BLaER1 (cell line): ENCODE measurements at regions not wholly inside any gene's neighbourhood (a gene's known extent, or its start where the extent isn't known, plus 50 kb on each side); places are given as distances from the start of the nearest gene placed in this dataset.

Source experiments
- H3K27ac ChIP-seq: shearing (Covaris generic); formaldehyde crosslinking; 2 replicates; pipeline ENCODE4 v1.8.1; 2022
- H3K27me3 ChIP-seq: shearing (Covaris generic); formaldehyde crosslinking; 2 replicates; pipeline ENCODE4 v1.8.1; 2022
- H3K36me3 ChIP-seq: shearing (Covaris generic); formaldehyde crosslinking; 2 replicates; pipeline ENCODE4 v1.8.1; 2022
- H3K4me1 ChIP-seq: shearing (Covaris generic); formaldehyde crosslinking; 2 replicates; pipeline ENCODE4 v1.8.1; 2022
- H3K4me2 ChIP-seq: shearing (Covaris generic); formaldehyde crosslinking; 2 replicates; pipeline ENCODE4 v1.8.1; 2022
- H3K4me3 ChIP-seq: shearing (Covaris generic); formaldehyde crosslinking; 2 replicates; pipeline ENCODE4 v1.8.1; 2022
- H3K9ac ChIP-seq: shearing (Covaris generic); formaldehyde crosslinking; 2 replicates; pipeline ENCODE4 v1.8.1; 2022
- H3K9me3 ChIP-seq: shearing (Covaris generic); formaldehyde crosslinking; 2 replicates; pipeline ENCODE4 v1.8.1; 2022
- H4K20me1 ChIP-seq: shearing (Covaris generic); formaldehyde crosslinking; 2 replicates; pipeline ENCODE4 v1.8.1; 2022
- Cebpa-rat ChIP-seq: shearing (Covaris generic); IDR thresholded peaks from 2 replicates; pipeline ENCODE4 v1.8.1; 2022

DNA sequence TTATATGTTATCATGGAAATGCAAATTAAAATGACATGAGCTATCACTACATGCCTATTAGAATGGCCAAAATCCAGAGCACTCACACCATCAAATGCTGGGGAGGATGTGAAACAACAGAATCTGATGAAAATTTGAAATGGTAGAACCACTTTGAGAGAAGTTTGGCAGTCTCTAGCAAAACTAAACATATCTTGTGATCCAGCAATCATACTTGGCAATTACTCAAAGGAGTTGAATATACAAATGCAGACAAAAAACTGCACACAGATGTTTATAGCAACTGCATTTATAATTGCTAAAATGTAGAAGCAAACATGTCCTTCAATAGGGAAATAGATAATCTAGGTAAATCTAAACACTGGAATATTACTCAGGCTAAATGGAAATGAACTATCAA is 1164.9 kb downstream of the DNAJB9 start:
- Histone ChIP-seq H3K27ac (no peak overlapping the region), H3K4me1 (no peaks in the 10 kb centered on the region), H3K9me3 (peaks cover 16% of the 10 kb centered on the region), H3K4me3 (no peak overlapping the region), H3K27me3 (no peaks in the 10 kb centered on the region), H3K9ac (no peak overlapping the region), H3K36me3 (no peaks in the 10 kb centered on the region), H4K20me1 (no peaks in the 10 kb centered on the region), H3K4me2 (no peak overlapping the region)
- no peak for TF ChIP-seq Cebpa-rat

DNA sequence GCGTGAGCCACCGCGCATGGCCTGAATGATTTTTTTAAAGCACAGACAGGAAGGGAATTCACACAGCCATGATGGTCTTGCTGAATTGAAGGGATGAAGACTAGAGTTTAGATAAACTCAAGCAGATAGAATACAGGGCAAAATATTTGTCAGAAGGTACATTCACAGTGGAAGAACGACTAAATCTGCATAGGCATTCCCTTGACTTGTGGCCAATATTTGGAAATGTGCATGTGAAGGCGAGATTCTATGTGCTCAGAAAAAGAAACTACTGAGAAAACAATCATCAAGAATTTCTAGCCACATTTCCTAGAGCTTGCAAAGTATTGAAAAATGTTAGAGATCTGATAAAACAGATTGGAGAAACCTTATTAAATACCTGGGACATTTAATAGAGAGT is 1166.2 kb downstream of the DNAJB9 start:
- H3K9ac ChIP-seq, result no peak overlapping the region
- H3K4me3 ChIP-seq, result no peak overlapping the region
- H3K9me3 ChIP-seq, result peaks cover 6% of the 10 kb centered on the region
- no peak for TF ChIP-seq Cebpa-rat
- H3K27me3 ChIP-seq, result no peaks in the 10 kb centered on the region
- no peak overlapping the region for H3K4me2 ChIP-seq
- no peaks in the 10 kb centered on the region for H3K36me3 ChIP-seq
- H3K27ac ChIP-seq, result no peak overlapping the region
- H4K20me1 ChIP-seq, result no peaks in the 10 kb centered on the region
- H3K4me1 ChIP-seq, result no peaks in the 10 kb centered on the region

DNA sequence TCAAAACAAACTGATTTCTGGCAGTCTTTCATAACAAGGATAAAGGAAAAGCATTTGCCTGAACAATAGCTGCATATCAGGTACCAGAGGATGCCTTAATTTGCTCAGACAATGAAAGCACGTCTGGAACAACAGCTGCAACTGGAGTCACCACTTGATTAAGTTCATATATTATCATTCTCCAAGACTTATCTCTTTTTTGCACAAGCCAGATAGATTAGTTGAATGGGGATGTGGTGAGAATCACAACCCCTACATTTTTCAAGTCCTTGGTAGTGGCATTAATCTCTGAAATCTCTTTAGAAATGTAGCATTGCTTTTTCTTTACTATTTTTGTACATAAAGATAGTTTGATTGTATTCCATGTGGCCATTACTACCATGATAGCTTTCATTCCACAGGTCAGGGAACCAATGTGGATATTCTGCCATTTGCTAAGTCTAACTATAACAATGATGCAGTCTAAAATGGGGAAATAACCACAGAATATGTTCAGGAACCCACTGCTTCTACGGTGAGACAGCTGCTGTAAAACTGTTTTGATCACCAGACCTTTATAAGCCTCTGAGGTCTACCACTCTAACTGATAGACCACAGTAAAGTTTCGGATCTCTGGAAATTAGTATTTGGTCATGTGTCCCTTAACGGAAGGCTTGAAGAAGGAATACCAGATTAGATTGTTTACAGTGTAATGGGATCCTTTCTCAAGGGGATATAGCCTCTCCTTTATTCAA is 1176.2 kb downstream of the DNAJB9 start:
- Histone ChIP-seq H3K4me1 (peaks cover 33% of the 10 kb centered on the region), H3K9me3 (peaks cover 26% of the 10 kb centered on the region), H3K4me2 (peak overlapping the region; percentile 70), H3K4me3 (no peak overlapping the region), H4K20me1 (no peaks in the 10 kb centered on the region), H3K27me3 (no peaks in the 10 kb centered on the region), H3K27ac (no peak overlapping the region), H3K9ac (no peak overlapping the region), H3K36me3 (no peaks in the 10 kb centered on the region)
- no peak for TF ChIP-seq Cebpa-rat

DNA sequence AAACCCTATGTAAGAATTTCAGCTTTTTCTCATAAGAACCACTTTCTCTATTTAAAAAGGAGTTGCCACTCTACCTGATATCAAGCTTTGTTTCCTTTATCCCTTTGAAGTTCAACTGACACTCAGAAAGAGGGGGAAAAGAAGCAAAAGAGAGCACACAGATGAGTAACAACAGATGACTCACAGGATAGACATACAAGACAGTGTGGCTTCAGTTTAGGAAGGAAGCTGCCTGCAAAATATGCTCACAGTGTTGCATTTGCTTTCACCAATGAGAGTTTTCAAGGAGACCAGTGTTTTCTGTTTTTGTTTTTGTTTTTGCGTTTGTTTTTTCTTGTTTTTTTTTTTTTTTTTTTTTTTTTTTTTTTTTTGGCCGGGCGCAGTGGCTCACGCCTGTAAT is 1181.6 kb downstream of the DNAJB9 start:
- Histone ChIP-seq H3K9ac (no peak overlapping the region), H3K27ac (no peak overlapping the region), H3K4me1 (peaks cover 34% of the 10 kb centered on the region), H3K9me3 (peaks cover 31% of the 10 kb centered on the region), H3K4me3 (no peak overlapping the region), H3K27me3 (no peaks in the 10 kb centered on the region), H4K20me1 (no peaks in the 10 kb centered on the region), H3K4me2 (peak overlapping the region; percentile 25), H3K36me3 (no peaks in the 10 kb centered on the region)
- TF ChIP-seq Cebpa-rat, result no peak

DNA sequence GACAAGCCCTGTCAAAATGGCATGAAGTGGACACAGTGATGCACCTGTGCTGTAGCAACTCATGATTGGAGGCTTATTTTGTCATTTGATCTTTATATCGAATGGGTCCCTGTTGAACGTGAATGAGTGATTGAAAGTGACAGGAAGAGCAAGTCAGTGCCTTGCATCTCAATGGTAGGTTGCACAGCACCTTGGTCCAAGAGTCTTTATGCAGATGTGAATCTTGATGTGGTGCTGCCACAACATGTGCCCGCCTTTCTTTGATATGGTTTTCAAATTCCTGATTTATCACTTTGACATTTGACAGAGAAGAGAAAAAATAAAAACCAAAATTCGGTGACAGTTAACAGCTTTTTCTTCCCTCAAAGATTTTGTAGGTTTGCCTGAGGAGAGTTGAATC is 1182.4 kb downstream of the DNAJB9 start:
- H3K4me1 ChIP-seq, result peaks cover 26% of the 10 kb centered on the region
- H4K20me1 ChIP-seq, result no peaks in the 10 kb centered on the region
- no peak overlapping the region for H3K4me3 ChIP-seq
- H3K27me3 ChIP-seq, result no peaks in the 10 kb centered on the region
- H3K27ac ChIP-seq, result no peak overlapping the region
- peaks cover 28% of the 10 kb centered on the region for H3K9me3 ChIP-seq
- no peak for TF ChIP-seq Cebpa-rat
- no peak overlapping the region for H3K9ac ChIP-seq
- no peaks in the 10 kb centered on the region for H3K36me3 ChIP-seq
- H3K4me2 ChIP-seq, result peak overlapping the region; percentile 16; the same call in 1 of the 2 replicates

DNA sequence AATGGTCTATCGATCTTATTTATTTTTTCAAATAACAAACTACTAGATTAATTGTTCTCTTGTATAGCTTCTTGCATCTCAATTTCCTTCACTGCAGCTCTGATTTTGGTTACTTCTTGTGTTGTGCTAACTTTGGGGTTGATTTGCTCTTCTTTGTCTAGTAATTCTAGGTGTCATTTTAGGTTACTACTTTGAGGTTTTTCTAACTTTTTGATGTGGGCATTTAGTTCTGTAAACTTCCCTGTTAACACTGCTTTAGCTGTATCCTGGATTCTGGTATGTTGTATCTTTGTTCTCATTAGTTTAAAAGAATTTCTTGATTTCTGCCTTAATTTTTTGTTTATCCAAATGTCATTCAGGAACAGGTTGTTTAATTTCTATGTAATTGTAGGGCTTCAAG is 1188.0 kb downstream of the DNAJB9 start:
- Histone ChIP-seq H3K36me3 (no peaks in the 10 kb centered on the region), H3K4me3 (no peak overlapping the region), H3K4me2 (no peak overlapping the region), H3K27ac (no peak overlapping the region), H3K4me1 (peaks cover 2% of the 10 kb centered on the region; the same call in 1 of the 2 replicates), H3K9me3 (peaks cover 30% of the 10 kb centered on the region), H3K27me3 (no peaks in the 10 kb centered on the region), H3K9ac (no peak overlapping the region), H4K20me1 (no peaks in the 10 kb centered on the region)
- TF ChIP-seq Cebpa-rat, result no peak

DNA sequence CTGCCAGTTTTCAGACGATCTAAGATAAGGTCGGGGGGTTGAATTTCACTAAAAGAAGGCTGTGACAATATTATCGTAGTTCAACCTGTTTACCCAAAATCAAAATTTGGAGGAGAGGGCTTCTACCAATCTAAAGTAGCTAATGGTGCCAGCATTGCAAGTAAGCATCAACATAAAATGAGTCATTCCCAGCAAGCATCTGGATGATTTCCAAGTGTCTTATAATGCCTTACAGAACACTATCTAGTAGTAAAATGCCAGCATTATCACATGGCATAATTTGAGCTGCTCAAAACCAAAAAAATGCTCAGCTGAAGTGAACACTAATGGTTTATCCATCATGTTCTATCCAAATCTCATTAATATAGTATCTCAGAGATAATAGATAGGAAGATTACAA is 1193.9 kb downstream of the DNAJB9 start:
- Histone ChIP-seq H3K4me2 (no peak overlapping the region), H3K36me3 (no peaks in the 10 kb centered on the region), H3K9ac (no peak overlapping the region), H3K27me3 (no peaks in the 10 kb centered on the region), H3K9me3 (peaks cover 16% of the 10 kb centered on the region), H3K27ac (no peak overlapping the region), H3K4me3 (no peak overlapping the region), H3K4me1 (no peaks in the 10 kb centered on the region), H4K20me1 (no peaks in the 10 kb centered on the region)
- TF ChIP-seq Cebpa-rat, result no peak

DNA sequence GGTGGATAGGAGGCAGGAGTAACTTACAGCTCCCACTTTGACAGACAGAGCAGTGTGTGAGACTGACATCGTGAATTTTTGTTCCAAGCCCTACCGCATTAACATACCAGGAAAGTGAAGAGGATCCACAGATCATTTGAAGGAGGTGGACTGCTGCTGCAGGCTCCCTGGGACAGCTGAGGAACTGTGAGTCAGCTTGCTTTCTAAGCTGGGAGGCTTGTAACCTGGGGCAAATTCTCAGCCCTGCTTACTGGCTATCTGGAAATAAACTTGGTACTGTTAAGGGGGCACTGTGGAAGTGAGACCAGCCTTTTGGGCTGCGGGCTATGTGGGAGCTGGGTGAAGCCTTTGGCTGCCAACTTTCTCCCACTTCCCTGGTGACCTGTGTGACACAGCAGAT is 1202.5 kb downstream of the DNAJB9 start:
- no peak for TF ChIP-seq Cebpa-rat
- Histone ChIP-seq H3K36me3 (no peaks in the 10 kb centered on the region), H3K4me2 (no peak overlapping the region), H3K4me3 (no peak overlapping the region), H3K9me3 (peaks cover 10% of the 10 kb centered on the region; the same call in 1 of the 2 replicates), H3K4me1 (no peaks in the 10 kb centered on the region), H3K27ac (no peak overlapping the region), H3K27me3 (no peaks in the 10 kb centered on the region), H3K9ac (no peak overlapping the region), H4K20me1 (no peaks in the 10 kb centered on the region)

DNA sequence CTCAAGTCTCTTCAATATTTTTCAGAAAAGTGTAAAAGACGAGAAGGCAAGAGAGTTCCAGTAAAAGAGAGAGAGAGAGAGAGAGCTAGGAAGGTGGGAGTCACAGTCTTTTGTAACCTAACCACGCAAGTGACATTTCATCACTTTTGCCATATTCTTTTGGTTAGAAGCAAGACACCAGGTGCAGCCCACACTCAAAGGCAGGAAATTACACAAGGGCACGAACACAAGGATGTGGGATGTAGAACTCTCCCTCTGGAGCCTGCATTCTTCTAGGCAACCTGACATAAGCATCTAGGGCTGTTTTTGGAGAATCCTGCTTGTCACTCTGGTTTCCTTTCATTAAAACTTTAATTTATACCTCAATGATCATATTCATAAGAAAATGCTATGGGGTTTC is 1213.1 kb downstream of the DNAJB9 start:
- H3K27me3 ChIP-seq, result no peaks in the 10 kb centered on the region
- no peak overlapping the region for H3K27ac ChIP-seq
- no peak overlapping the region for H3K4me3 ChIP-seq
- no peaks in the 10 kb centered on the region for H4K20me1 ChIP-seq
- no peak overlapping the region for H3K4me2 ChIP-seq
- no peak overlapping the region for H3K9ac ChIP-seq
- no peaks in the 10 kb centered on the region for H3K9me3 ChIP-seq
- H3K36me3 ChIP-seq, result no peaks in the 10 kb centered on the region
- H3K4me1 ChIP-seq, result no peaks in the 10 kb centered on the region
- TF ChIP-seq Cebpa-rat, result no peak

DNA sequence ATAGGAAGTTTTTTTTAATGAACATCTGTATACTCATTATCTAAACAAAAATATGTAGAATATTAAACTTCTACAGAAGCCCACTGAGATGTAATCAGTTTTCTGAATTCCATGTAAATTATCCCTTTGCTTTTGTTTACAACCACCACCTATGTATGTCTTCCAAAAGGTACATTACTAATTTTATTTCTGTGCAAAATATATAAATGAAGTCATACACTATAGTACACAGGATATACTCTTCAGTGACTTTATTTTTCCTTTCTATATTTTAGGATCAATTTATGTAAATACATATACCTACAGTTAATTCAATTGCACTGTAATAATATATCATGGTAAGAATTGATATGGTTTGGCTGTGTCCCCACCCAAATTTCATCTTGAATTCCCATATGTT is 1236.9 kb downstream of the DNAJB9 start:
- no peak for TF ChIP-seq Cebpa-rat
- Histone ChIP-seq H3K4me3 (no peak overlapping the region), H3K4me2 (no peak overlapping the region), H4K20me1 (no peaks in the 10 kb centered on the region), H3K36me3 (no peaks in the 10 kb centered on the region), H3K27me3 (no peaks in the 10 kb centered on the region), H3K9ac (no peak overlapping the region), H3K27ac (no peak overlapping the region), H3K9me3 (no peaks in the 10 kb centered on the region), H3K4me1 (no peaks in the 10 kb centered on the region)

DNA sequence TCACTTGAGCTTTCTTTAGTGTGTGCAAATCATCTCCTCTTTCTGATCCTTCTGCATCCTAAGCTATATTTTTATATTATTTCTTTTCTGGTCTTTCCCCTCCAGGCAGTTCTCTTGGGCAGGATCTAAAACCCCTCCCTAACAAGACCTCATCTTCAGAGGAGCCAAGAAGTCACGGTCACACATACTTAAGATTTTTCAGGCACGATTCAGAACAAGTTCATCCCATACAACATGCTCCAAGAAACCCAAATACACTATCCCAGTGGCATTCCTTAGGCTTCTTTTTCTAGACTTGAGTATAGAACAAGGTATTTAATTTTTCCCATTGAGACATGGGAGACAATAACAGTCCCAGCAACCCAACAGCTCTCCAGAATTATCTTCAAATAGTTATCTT is 1251.5 kb downstream of the DNAJB9 start:
- Histone ChIP-seq H3K27me3 (no peaks in the 10 kb centered on the region), H3K9me3 (peaks cover 16% of the 10 kb centered on the region), H3K27ac (no peak overlapping the region), H4K20me1 (no peaks in the 10 kb centered on the region), H3K4me2 (no peak overlapping the region), H3K4me1 (no peaks in the 10 kb centered on the region), H3K36me3 (no peaks in the 10 kb centered on the region), H3K4me3 (no peak overlapping the region), H3K9ac (no peak overlapping the region)
- no peak for TF ChIP-seq Cebpa-rat
